Neural progenitor cell (in vitro differentiated cells): ENCODE measurements at regions not wholly inside any gene's neighbourhood (a gene's known extent, or its start where the extent isn't known, plus 50 kb on each side); places are given as distances from the start of the nearest gene placed in this dataset.

Experiments
- EZH2 ChIP-seq: fragments of 200-600 bp; sonication (generic); IDR thresholded peaks from 2 replicates; pipeline ENCODE4 v1.6.1; 2017; ENCODE audit warnings: antibody characterized with exemption, mild to moderate bottlenecking, moderate library complexity
- TF ChIP-seq, protein P1 (sequence below): fragments of 200-600 bp; sonication (generic); IDR thresholded peaks from 2 replicates; pipeline ENCODE4 v1.5.1; 2017; ENCODE audit warnings: antibody characterized with exemption, mild to moderate bottlenecking

- TF ChIP-seq, protein P1, sequence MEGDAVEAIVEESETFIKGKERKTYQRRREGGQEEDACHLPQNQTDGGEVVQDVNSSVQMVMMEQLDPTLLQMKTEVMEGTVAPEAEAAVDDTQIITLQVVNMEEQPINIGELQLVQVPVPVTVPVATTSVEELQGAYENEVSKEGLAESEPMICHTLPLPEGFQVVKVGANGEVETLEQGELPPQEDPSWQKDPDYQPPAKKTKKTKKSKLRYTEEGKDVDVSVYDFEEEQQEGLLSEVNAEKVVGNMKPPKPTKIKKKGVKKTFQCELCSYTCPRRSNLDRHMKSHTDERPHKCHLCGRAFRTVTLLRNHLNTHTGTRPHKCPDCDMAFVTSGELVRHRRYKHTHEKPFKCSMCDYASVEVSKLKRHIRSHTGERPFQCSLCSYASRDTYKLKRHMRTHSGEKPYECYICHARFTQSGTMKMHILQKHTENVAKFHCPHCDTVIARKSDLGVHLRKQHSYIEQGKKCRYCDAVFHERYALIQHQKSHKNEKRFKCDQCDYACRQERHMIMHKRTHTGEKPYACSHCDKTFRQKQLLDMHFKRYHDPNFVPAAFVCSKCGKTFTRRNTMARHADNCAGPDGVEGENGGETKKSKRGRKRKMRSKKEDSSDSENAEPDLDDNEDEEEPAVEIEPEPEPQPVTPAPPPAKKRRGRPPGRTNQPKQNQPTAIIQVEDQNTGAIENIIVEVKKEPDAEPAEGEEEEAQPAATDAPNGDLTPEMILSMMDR: no peak
- TF ChIP-seq EZH2: no peak
These were observed 86.4 kb upstream of the ZNF648 start for GRCh38 chr1:182147951-182148350.
